Fibroblast of the aortic adventitia (primary cell): ENCODE measurements at regions not wholly inside any gene's neighbourhood (a gene's known extent, or its start where the extent isn't known, plus 50 kb on each side); places are given as distances from the start of the nearest gene placed in this dataset.
A peak's percentile ranks its signal among the peaks of the same experiment; 100 is the strongest.

ENCODE experiments used
- DNase-seq: peaks from one replicate; pipeline ENCODE4 v3.0.0-alpha.2; 2010; ENCODE audit warnings: low read depth
- H3K4me3 ChIP-seq: 2 replicates; pipeline ENCODE4 v1.5.1; 2011; ENCODE audit warnings: low read depth, mild to moderate bottlenecking, control low read depth, low read length, moderate library complexity
- TF ChIP-seq, protein P1 (sequence below): IDR thresholded peaks from 2 replicates; pipeline ENCODE4 v1.5.1; 2011; ENCODE audit warnings: mild to moderate bottlenecking, low read length, control low read depth, inconsistent platforms; ENCODE audit not compliant: insufficient read depth

GRCh38 chr7:84820481-84820880 is 366.4 kb downstream of the SEMA3D start:
- no peak overlapping the region for H3K4me3 ChIP-seq
- no peak for DNase-seq
- TF ChIP-seq, protein P1, sequence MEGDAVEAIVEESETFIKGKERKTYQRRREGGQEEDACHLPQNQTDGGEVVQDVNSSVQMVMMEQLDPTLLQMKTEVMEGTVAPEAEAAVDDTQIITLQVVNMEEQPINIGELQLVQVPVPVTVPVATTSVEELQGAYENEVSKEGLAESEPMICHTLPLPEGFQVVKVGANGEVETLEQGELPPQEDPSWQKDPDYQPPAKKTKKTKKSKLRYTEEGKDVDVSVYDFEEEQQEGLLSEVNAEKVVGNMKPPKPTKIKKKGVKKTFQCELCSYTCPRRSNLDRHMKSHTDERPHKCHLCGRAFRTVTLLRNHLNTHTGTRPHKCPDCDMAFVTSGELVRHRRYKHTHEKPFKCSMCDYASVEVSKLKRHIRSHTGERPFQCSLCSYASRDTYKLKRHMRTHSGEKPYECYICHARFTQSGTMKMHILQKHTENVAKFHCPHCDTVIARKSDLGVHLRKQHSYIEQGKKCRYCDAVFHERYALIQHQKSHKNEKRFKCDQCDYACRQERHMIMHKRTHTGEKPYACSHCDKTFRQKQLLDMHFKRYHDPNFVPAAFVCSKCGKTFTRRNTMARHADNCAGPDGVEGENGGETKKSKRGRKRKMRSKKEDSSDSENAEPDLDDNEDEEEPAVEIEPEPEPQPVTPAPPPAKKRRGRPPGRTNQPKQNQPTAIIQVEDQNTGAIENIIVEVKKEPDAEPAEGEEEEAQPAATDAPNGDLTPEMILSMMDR: no peak

DNA sequence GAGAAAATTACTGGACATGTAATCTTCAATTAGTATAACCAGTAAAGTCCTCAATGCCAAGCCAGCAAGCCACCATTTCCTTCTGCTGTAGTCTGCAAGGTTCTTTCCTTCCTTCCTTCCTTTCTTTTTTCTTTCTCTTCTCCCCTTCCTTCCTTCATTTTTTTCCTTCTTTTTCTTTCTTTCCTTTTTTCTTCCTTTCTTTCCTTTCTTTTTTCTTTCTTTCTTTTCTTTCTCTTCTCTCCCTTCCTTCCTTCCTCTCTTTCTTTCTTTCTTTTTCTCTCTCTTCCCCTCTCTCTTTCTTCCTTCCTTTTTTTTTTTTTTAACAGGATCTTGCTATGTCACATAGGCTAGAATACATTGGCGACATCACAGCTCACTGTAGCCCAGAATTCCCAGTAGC is 369.8 kb downstream of the SEMA3D start:
- TF ChIP-seq, protein P1: no peak
- DNase-seq: no peak
- H3K4me3 ChIP-seq: no peak overlapping the region

GRCh38 chr7:84813376-84813775 is 373.5 kb downstream of the SEMA3D start:
- no peak for DNase-seq
- H3K4me3 ChIP-seq: no peak overlapping the region
- TF ChIP-seq, protein P1: no peak

DNA sequence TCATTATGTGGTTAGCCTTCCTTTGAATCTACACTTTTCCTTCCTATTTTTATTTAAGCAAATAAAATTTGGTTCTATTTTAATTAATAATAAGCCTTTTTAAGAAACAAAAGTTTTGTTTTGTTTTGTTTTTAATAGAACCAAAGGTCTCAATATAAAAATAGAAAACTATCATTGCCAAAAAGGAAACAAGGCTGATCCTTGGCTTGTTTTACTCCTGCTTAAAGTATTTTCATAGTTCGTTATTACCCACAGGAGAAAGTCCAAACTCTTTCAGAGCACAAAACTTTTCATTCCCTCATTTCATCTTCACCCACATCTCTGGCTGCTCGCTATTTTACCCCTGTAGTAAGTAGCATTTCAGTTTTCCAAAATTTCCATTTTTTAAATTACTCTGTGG is 374.8 kb downstream of the SEMA3D start:
- TF ChIP-seq, protein P1: no peak
- no peak overlapping the region for H3K4me3 ChIP-seq
- no peak for DNase-seq

DNA sequence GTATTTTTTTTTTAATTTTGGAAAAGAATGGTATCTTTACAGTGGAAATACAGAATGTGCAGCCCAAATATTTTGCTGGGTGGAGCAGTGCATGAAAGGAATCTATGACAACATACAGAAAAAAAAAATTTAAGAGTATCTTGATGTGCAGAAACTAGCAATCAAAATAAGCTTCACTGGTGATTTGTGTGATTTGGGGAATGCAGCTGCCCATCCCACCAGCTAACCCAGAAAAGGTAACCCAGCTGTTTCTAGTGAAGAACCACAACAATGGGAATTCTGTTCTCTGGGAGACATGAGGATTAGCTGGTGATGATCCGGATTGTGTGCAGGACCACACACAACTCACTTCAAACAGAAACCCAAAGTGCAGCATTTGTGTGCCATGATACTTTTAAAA is 375.5 kb downstream of the SEMA3D start:
- TF ChIP-seq, protein P1: no peak
- H3K4me3 ChIP-seq: no peak overlapping the region
- peak; percentile 19 for DNase-seq

GRCh38 chr7:84809877-84810276 is 377.0 kb downstream of the SEMA3D start:
- peak; percentile 31 for DNase-seq
- TF ChIP-seq, protein P1: no peak
- no peak overlapping the region for H3K4me3 ChIP-seq

GRCh38 chr7:84803979-84804378 is 382.9 kb downstream of the SEMA3D start:
- TF ChIP-seq, protein P1: no peak
- H3K4me3 ChIP-seq: no peak overlapping the region
- DNase-seq: no peak
